Peyer's patch (tissue), 4 donors: ENCODE measurements at regions not wholly inside any gene's neighbourhood (a gene's known extent, or its start where the extent isn't known, plus 50 kb on each side); places are given as distances from the start of the nearest gene placed in this dataset.
"Not testable (repeated sequence)": the region's sequence is repeated elsewhere in the genome, so short reads cannot be mapped to it uniquely, and the experiment has no call there.

ENCODE experiments used
- DNase-seq, 3 donors: peaks; one replicate each; pipeline ENCODE4 v3.0.0-alpha.2; 2017 to 2019
- H3K27ac ChIP-seq, 4 donors: fragments of 200-600 bp; sonication (generic); one replicate each; pipeline ENCODE4 v1.5.1; 2016 to 2019
- H3K27me3 ChIP-seq, 2 donors: fragments of 200-600 bp; sonication (generic); one replicate each; pipeline ENCODE4 v1.5.1; 2019
- H3K36me3 ChIP-seq, 3 donors: fragments of 200-600 bp; sonication (generic); one replicate each; pipeline ENCODE4 v1.5.1; 2016 to 2019
- H3K4me1 ChIP-seq, 4 donors: fragments of 200-600 bp; sonication (generic); one replicate each; pipeline ENCODE4 v1.5.1; 2016 to 2019
- H3K4me3 ChIP-seq, 4 donors: fragments of 200-600 bp; sonication (generic); 1 replicate in 3 of 4; 2 replicates in 1 of 4; pipeline ENCODE4 v1.5.1; 2016 to 2019; ENCODE audit warnings: mild to moderate bottlenecking in 1 of 4
- H3K9me3 ChIP-seq, 4 donors: fragments of 200-600 bp; sonication (generic); one replicate each; pipeline ENCODE4 v1.5.1; 2016 to 2019; ENCODE audit warnings: mild to moderate bottlenecking in 1 of 4
- POLR2A ChIP-seq, 2 donors: fragments of 450-650 bp; IDR thresholded peaks; one replicate each; pipeline ENCODE4 v1.5.1; 2017; ENCODE audit warnings: antibody characterized with exemption in 2 of 2, mild to moderate bottlenecking in 2 of 2, moderate library complexity in 2 of 2
- TF ChIP-seq, protein P1 (sequence below), 6 experiments: fragments of 450-650 bp in 4 of 6; fragments of 200-600 bp in 2 of 6; sonication (generic) in 1 of 6; IDR thresholded peaks; one replicate each; pipeline ENCODE4 v1.5.1; 2017 to 2019; ENCODE audit warnings: antibody characterized with exemption in 6 of 6, mild to moderate bottlenecking in 3 of 6, moderate library complexity in 1 of 6

DNA sequence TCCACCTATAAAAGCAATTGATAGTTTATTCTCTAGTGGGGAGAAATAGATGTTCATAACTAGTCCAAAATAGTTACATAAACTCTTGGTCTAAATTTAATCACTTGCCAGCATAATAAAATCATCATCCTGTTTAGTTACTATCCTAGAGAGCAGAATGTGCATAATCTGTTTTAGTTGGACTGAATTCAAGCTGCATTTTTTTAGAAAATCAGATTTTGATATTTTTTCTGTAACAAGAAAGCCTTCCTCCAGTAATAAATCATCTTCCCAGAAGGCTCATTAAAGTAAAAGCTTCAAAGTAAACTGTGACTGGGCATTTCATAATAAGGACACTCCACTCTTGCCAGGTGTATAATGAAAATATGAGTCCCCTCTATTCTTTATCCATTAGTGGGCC, 453.1 kb downstream of the TRAM1L1 start:
- no peak overlapping the region for H3K27ac ChIP-seq
- no peaks in the 10 kb centered on the region for H3K9me3 ChIP-seq
- H3K4me1 ChIP-seq, result no peaks in the 10 kb centered on the region
- no peaks in the 10 kb centered on the region for H3K36me3 ChIP-seq
- TF ChIP-seq, protein P1, sequence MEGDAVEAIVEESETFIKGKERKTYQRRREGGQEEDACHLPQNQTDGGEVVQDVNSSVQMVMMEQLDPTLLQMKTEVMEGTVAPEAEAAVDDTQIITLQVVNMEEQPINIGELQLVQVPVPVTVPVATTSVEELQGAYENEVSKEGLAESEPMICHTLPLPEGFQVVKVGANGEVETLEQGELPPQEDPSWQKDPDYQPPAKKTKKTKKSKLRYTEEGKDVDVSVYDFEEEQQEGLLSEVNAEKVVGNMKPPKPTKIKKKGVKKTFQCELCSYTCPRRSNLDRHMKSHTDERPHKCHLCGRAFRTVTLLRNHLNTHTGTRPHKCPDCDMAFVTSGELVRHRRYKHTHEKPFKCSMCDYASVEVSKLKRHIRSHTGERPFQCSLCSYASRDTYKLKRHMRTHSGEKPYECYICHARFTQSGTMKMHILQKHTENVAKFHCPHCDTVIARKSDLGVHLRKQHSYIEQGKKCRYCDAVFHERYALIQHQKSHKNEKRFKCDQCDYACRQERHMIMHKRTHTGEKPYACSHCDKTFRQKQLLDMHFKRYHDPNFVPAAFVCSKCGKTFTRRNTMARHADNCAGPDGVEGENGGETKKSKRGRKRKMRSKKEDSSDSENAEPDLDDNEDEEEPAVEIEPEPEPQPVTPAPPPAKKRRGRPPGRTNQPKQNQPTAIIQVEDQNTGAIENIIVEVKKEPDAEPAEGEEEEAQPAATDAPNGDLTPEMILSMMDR (IDR thresholded peaks at IDR 0.05), result no peak
- TF ChIP-seq POLR2A (IDR thresholded peaks at IDR 0.05), result no peak
- no peak overlapping the region for H3K4me3 ChIP-seq
- DNase-seq, result no peak
- H3K27me3 ChIP-seq, result no peaks in the 10 kb centered on the region

DNA sequence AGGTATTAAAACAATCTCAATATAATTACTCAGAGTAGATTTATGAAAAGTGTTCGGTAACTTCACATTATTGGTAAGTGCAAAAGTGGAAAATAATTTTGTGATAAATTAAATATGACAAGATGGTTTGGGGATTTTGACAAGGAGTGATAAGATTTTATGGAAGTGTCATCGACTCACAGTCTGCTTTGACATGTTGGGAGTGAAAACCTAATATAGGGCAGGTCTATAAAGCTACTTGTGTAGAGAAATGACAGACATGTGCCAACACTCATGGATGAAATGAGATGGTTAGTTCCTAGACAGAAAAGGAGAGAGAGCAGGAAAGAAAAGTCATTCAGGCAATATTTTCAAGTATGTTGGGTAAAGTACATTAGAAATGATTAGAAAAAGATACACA, 456.8 kb downstream of the TRAM1L1 start:
- no peaks in the 10 kb centered on the region for H3K27me3 ChIP-seq
- no peaks in the 10 kb centered on the region for H3K4me1 ChIP-seq
- no peak overlapping the region for H3K4me3 ChIP-seq
- no peak for DNase-seq
- H3K27ac ChIP-seq, result no peak overlapping the region
- H3K9me3 ChIP-seq, result no peaks in the 10 kb centered on the region
- H3K36me3 ChIP-seq, result no peaks in the 10 kb centered on the region
- TF ChIP-seq, protein P1 (IDR thresholded peaks at IDR 0.05), result no peak
- no peak for TF ChIP-seq POLR2A (IDR thresholded peaks at IDR 0.05)

DNA sequence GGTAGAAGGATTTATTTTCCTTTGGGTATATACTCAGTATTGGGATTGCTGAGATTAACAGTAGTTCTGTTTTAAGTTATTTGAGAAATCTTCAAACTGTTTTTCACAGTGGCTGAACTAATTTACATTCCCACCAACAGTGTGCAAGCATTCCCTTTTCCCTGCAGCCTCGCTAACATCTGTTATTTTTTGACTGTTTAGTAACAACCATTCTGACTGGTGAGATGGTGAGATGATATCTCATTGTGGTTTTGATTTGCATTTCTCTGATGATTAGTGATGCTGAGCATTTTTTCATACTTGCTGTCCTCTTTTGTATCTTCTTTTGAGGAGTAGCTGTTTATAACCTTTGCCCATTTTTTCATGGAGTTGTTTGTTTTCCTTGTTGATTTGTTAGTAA, 457.8 kb downstream of the TRAM1L1 start:
- Histone ChIP-seq H3K4me3 (no peak overlapping the region), H3K27me3 (no peaks in the 10 kb centered on the region), H3K4me1 (no peaks in the 10 kb centered on the region), H3K27ac (no peak overlapping the region), H3K36me3 (no peaks in the 10 kb centered on the region), H3K9me3 (no peaks in the 10 kb centered on the region)
- TF ChIP-seq, protein P1 (IDR thresholded peaks at IDR 0.05), result no peak
- no peak for TF ChIP-seq POLR2A (IDR thresholded peaks at IDR 0.05)
- no peak for DNase-seq

DNA sequence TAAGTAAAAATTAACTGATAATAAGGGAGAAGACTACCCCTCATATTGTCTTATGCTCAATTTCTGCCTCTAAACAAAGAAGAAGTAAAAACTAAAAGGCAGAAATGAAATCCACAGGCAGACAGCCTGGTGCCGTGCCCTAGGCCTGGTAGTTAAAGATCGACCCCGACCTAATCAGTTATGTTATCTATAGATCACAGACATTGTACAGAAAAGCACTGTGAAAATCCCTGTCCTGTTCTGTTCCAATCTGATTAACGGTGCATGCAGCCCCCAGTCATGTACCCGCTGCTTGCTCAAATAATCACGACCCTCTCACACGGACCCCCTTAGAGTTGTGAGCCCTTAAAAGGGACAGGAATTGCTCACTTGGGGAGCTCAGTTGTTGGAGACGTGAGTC, 465.9 kb downstream of the TRAM1L1 start:
- not testable (repeated sequence) for DNase-seq, H3K27ac ChIP-seq, H3K9me3 ChIP-seq, H3K36me3 ChIP-seq, H3K4me3 ChIP-seq, H3K4me1 ChIP-seq, H3K27me3 ChIP-seq

DNA sequence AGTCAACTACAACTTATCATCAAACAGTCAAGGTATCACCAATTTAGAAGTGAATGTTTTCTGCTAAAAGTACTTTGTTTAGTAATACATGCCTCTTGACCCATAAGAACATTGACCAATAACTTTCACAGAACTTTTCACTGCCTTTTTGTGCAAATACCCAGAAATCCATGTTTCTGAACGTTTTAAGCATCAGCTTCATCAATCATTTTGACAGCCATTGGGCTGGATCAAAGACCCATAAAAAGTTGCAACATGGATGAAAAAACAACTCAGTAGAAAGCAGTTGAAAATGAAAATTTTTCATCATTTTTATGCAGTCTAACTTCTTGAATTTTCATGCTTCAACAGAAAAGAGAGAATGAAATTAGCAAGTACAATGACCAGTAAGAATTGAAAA, 466.7 kb downstream of the TRAM1L1 start:
- H3K36me3 ChIP-seq, result no peaks in the 10 kb centered on the region
- TF ChIP-seq POLR2A (IDR thresholded peaks at IDR 0.05), result no peak
- TF ChIP-seq, protein P1 (IDR thresholded peaks at IDR 0.05), result no peak
- no peaks in the 10 kb centered on the region for H3K27me3 ChIP-seq
- no peak for DNase-seq
- H3K27ac ChIP-seq, result no peak overlapping the region
- no peaks in the 10 kb centered on the region for H3K9me3 ChIP-seq
- H3K4me3 ChIP-seq, result no peak overlapping the region
- H3K4me1 ChIP-seq, result no peaks in the 10 kb centered on the region

DNA sequence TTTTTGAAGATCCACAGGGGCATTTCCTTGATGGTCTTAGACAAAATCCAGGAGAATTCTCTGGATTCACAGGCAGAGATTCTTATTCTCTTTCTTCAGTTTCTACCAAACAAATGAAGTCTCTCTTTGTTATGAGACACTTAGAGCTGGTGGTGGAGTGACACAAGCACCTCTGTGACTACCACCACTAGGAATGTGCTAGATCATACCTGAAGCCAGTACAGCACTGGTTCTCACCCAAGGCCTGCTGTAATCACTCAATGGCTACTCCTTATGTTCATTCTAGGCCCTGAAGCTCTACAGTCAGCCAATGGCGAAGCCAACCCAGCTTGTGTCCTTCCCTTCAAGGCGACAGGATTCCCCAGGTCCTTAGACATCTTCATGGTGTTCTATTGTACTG, 482.3 kb downstream of the TRAM1L1 start:
- no peak overlapping the region for H3K4me3 ChIP-seq
- H3K27ac ChIP-seq, result no peak overlapping the region
- no peak for DNase-seq
- no peaks in the 10 kb centered on the region for H3K27me3 ChIP-seq
- no peaks in the 10 kb centered on the region for H3K9me3 ChIP-seq
- no peaks in the 10 kb centered on the region for H3K4me1 ChIP-seq
- TF ChIP-seq, protein P1 (IDR thresholded peaks at IDR 0.05), result no peak
- no peak for TF ChIP-seq POLR2A (IDR thresholded peaks at IDR 0.05)
- no peaks in the 10 kb centered on the region for H3K36me3 ChIP-seq
